Testis (tissue), 2 donors: ENCODE measurements at regions not wholly inside any gene's neighbourhood (a gene's known extent, or its start where the extent isn't known, plus 50 kb on each side); places are given as distances from the start of the nearest gene placed in this dataset.

ENCODE experiments used
- POLR2A ChIP-seq: fragments of 450-650 bp; IDR thresholded peaks from one replicate; pipeline ENCODE4 v1.6.1; 2017; ENCODE audit warnings: antibody characterized with exemption, mild to moderate bottlenecking, moderate library complexity
- TF ChIP-seq, protein P1 (sequence below), 3 experiments: fragments of 450-650 bp in 2 of 3; fragments of 200-600 bp in 1 of 3; sonication (generic) in 1 of 3; IDR thresholded peaks; one replicate each; pipeline ENCODE4 v1.5.1; 2016 to 2019; ENCODE audit warnings: antibody characterized with exemption in 3 of 3, mild to moderate bottlenecking in 2 of 3, moderate library complexity in 1 of 3

DNA sequence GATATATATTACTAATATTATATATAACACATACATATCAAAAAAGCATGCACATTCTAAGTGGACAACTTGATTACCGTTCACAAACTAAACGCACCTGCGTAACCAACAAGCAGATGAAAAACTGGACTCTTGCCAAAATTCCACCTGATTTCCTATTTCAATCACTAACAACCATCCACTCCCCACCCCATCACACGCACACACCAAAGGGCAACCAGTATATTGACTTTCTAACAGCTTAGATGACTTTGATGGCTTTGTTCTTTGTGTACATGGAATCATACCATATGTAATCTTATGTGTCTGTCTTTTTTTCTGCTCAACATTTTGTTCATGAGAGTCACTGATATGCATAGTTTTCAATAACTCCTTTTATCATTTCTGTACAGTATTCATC lies 496.8 kb upstream of the ARRDC4 start:
- TF ChIP-seq, protein P1, sequence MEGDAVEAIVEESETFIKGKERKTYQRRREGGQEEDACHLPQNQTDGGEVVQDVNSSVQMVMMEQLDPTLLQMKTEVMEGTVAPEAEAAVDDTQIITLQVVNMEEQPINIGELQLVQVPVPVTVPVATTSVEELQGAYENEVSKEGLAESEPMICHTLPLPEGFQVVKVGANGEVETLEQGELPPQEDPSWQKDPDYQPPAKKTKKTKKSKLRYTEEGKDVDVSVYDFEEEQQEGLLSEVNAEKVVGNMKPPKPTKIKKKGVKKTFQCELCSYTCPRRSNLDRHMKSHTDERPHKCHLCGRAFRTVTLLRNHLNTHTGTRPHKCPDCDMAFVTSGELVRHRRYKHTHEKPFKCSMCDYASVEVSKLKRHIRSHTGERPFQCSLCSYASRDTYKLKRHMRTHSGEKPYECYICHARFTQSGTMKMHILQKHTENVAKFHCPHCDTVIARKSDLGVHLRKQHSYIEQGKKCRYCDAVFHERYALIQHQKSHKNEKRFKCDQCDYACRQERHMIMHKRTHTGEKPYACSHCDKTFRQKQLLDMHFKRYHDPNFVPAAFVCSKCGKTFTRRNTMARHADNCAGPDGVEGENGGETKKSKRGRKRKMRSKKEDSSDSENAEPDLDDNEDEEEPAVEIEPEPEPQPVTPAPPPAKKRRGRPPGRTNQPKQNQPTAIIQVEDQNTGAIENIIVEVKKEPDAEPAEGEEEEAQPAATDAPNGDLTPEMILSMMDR (IDR thresholded peaks at IDR 0.05): no peak
- TF ChIP-seq POLR2A: no peak
